IMR-90 (cell line): ENCODE measurements at regions not wholly inside any gene's neighbourhood (a gene's known extent, or its start where the extent isn't known, plus 50 kb on each side); places are given as distances from the start of the nearest gene placed in this dataset.

ENCODE experiments used
- ATAC-seq: fragments of 200-7000 bp; cut with Tn5 transposase; 2 replicates; pipeline ENCODE4 v1.9.1; 2020; ENCODE audit warnings: low read depth, mild to moderate bottlenecking, moderate library complexity
- BruUV-seq: library from RNA; stranded (reverse); fragments of 400-500 nt; replicated peaks from 2 replicates; lab custom pipeline; 2021; lab: Mats Ljungman, UMichigan
- CTCF ChIA-PET: fragments of 300-600 bp; formaldehyde crosslinking; extraction: SDS; loops from one replicate; lab custom pipeline; 2021; ENCODE audit warnings: antibody characterized with exemption; lab: Yijun Ruan, JAX
- POLR2A ChIA-PET: fragments of 300-600 bp; sonication (Branson Sonifier 250); formaldehyde crosslinking; loops from one replicate; lab custom pipeline; 2022; ENCODE audit warnings: antibody characterized with exemption; ENCODE audit not compliant: unreplicated experiment; lab: Charles Lee
- DNase-seq: peaks from one replicate; pipeline ENCODE4 v3.0.0; 2013
- H2AFZ ChIP-seq: replicated peaks from 2 replicates; pipeline ENCODE3; 2013; ENCODE audit warnings: low read length, mild to moderate bottlenecking; ENCODE audit not compliant: poor library complexity
- H2AK5ac ChIP-seq: 2 replicates; pipeline ENCODE4 v1.6.1; 2013; ENCODE audit warnings: low read depth, low read length, inconsistent platforms
- H2AK9ac ChIP-seq: replicated peaks from 2 replicates; pipeline ENCODE3; 2013; ENCODE audit warnings: mild to moderate bottlenecking, low read depth, low read length, moderate library complexity; ENCODE audit not compliant: poor library complexity
- H2BK120ac ChIP-seq: 2 replicates; pipeline ENCODE4 v1.6.1; 2013; ENCODE audit warnings: low read depth, low read length, inconsistent platforms
- H2BK15ac ChIP-seq: 3 replicates; pipeline ENCODE4 v1.6.1; 2013; ENCODE audit warnings: low read depth, low read length, inconsistent platforms
- H2BK20ac ChIP-seq: 2 replicates; pipeline ENCODE4 v1.6.1; 2013; ENCODE audit warnings: low read depth, mild to moderate bottlenecking, inconsistent platforms, low read length, moderate library complexity
- H2BK5ac ChIP-seq: 2 replicates; pipeline ENCODE4 v1.6.1; 2013; ENCODE audit warnings: mild to moderate bottlenecking, low read depth, low read length, inconsistent platforms; ENCODE audit not compliant: poor library complexity, severe bottlenecking
- H3K14ac ChIP-seq: replicated peaks from 2 replicates; pipeline ENCODE4 v1.6.1; 2013; ENCODE audit warnings: low read depth, low read length, inconsistent platforms
- H3K18ac ChIP-seq: 2 replicates; pipeline ENCODE4 v1.6.1; 2013; ENCODE audit warnings: low read depth, low read length, control low read depth
- H3K23ac ChIP-seq: 2 replicates; pipeline ENCODE4 v1.6.1; 2013; ENCODE audit warnings: low read depth, low read length, inconsistent platforms
- H3K27ac ChIP-seq: 2 replicates; pipeline ENCODE4 v1.5.1; 2013; ENCODE audit warnings: mild to moderate bottlenecking, control low read depth, low read length; ENCODE audit not compliant: insufficient read depth
- H3K27me3 ChIP-seq: 2 replicates; pipeline ENCODE4 v1.6.1; 2013; ENCODE audit warnings: low read length; ENCODE audit not compliant: control insufficient read depth, insufficient read depth
- H3K36me3 ChIP-seq: 2 replicates; pipeline ENCODE4 v1.6.1; 2013; ENCODE audit warnings: low read length, mixed read lengths; ENCODE audit not compliant: control insufficient read depth, insufficient read depth
- H3K4ac ChIP-seq: 2 replicates; pipeline ENCODE4 v1.6.1; 2013; ENCODE audit warnings: low read depth, low read length, inconsistent platforms
- H3K4me1 ChIP-seq: 2 replicates; pipeline ENCODE4 v1.6.1; 2013; ENCODE audit warnings: low read length, mixed read lengths; ENCODE audit not compliant: control insufficient read depth, insufficient read depth
- H3K4me2 ChIP-seq: 2 replicates; pipeline ENCODE4 v1.6.1; 2013; ENCODE audit warnings: low read depth, mild to moderate bottlenecking, control low read depth, low read length, moderate library complexity
- H3K4me3 ChIP-seq: 2 replicates; pipeline ENCODE4 v1.5.1; 2013; ENCODE audit warnings: low read depth, mild to moderate bottlenecking, control low read depth, low read length, moderate library complexity; ENCODE audit not compliant: insufficient read depth
- H3K56ac ChIP-seq: 2 replicates; pipeline ENCODE4 v1.6.1; 2013; ENCODE audit warnings: low read length, inconsistent platforms; ENCODE audit not compliant: insufficient read depth; ENCODE audit errors: extremely low read depth
- H3K79me1 ChIP-seq, 2 experiments: 2 replicates each; pipeline ENCODE4 v1.6.1; 2013; ENCODE audit warnings: low read length in 2 of 2, inconsistent platforms in 1 of 2, low read depth in 1 of 2
- H3K9ac ChIP-seq: 2 replicates; pipeline ENCODE4 v1.6.1; 2013; ENCODE audit warnings: low read depth, low read length, control low read depth
- H3K9me1 ChIP-seq: 2 replicates; pipeline ENCODE4 v1.6.1; 2013; ENCODE audit warnings: low read length, inconsistent platforms; ENCODE audit not compliant: insufficient read depth
- H3K9me3 ChIP-seq: 2 replicates; pipeline ENCODE4 v1.6.1; 2013; ENCODE audit warnings: low read length; ENCODE audit not compliant: control insufficient read depth, insufficient read depth
- H4K20me1 ChIP-seq: 2 replicates; pipeline ENCODE4 v1.6.1; 2013; ENCODE audit warnings: low read length, inconsistent platforms; ENCODE audit not compliant: insufficient read depth
- H4K5ac ChIP-seq: 2 replicates; pipeline ENCODE4 v1.6.1; 2013; ENCODE audit warnings: mild to moderate bottlenecking, low read depth, low read length, control low read depth
- H4K8ac ChIP-seq, 2 experiments: 2 replicates each; pipeline ENCODE4 v1.6.1; 2013; ENCODE audit warnings: low read depth in 2 of 2, low read length in 2 of 2, control low read depth in 1 of 2, inconsistent platforms in 1 of 2
- H4K91ac ChIP-seq: 2 replicates; pipeline ENCODE4 v1.6.1; 2013; ENCODE audit warnings: low read depth, low read length, inconsistent platforms; ENCODE audit not compliant: insufficient read depth
- CTCF ChIP-seq: conservative IDR thresholded peaks from 2 replicates; pipeline ENCODE4 v1.5.1; 2012; ENCODE audit warnings: mild to moderate bottlenecking, low read depth, low read length, improper control_type of control experiment
- WGBS, 2 experiments: methylation state at CpG; one replicate each; pipeline versions ENCODE4 v1.1.5 to v1.1.7; 2013; ENCODE audit warnings: missing lambda C conversion rate in 2 of 2; ENCODE audit not compliant: insufficient read length in 1 of 2; ENCODE audit errors: extremely low coverage in 2 of 2; 5-methylcytosine and 5-hydroxymethylcytosine counted together
- dilution Hi-C: fragments of 300-500 bp; cut with HindIII; formaldehyde crosslinking; loops from one replicate; pipeline ENCODE4 v1.14.3; 2018; ENCODE audit warnings: low sequenced_read_pairs; ENCODE audit not compliant: unreplicated experiment
- in situ Hi-C: fragments of 300-500 bp; cut with MboI; formaldehyde crosslinking; loops from 3 replicates; pipeline ENCODE4 v1.14.3; 2019; ENCODE audit warnings: low sequenced_read_pairs, inconsistent platforms, mixed read lengths
- intact Hi-C: fragments of 100-400 bp; cut with micrococcal nuclease; formaldehyde crosslinking; loops from 2 replicates; pipeline ENCODE4 v1.10.0; 2022

GRCh38 chr14:76940021-76940760 lies 88.3 kb downstream of the IRF2BPL start:
- Histone ChIP-seq H2BK20ac (0 out of 2 replicates have a peak overlapping the region, but pooled peaks have one; percentile 55), H3K14ac (0 out of 2 replicates have a peak overlapping the region, but pooled peaks have one; percentile 31), H3K27ac (no peak overlapping the region), H3K36me3 (no peaks in the 10 kb centered on the region), H2BK15ac (peak overlapping the region; percentile 79; the same call in 1 of the 3 replicates), H3K4me2 (no peak overlapping the region), H3K9ac (no peak overlapping the region), H3K9me3 (no peaks in the 10 kb centered on the region), H2AFZ (peak overlapping the region; percentile 69), H2AK9ac (no peak overlapping the region), H3K18ac (peak overlapping the region; percentile 9; the same call in 1 of the 2 replicates), H2BK5ac (no peak overlapping the region), H2AK5ac (peak overlapping the region; percentile 78; the same call in 1 of the 2 replicates), H3K23ac (no peak overlapping the region), H4K20me1 (no peaks in the 10 kb centered on the region), H3K4ac (peak overlapping the region; percentile 81), H4K5ac (peak overlapping the region; percentile 67; the same call in 1 of the 2 replicates), H3K4me3 (no peak overlapping the region), H3K79me1 (no peaks in the 10 kb centered on the region), H4K8ac (peak overlapping the region in 1 of 2 experiments; percentile 15; a peak in 1 of 4 replicates), H3K4me1 (peaks cover 32% of the 10 kb centered on the region), H3K9me1 (peaks cover 18% of the 10 kb centered on the region), H2BK120ac (peak overlapping the region; percentile 83), H4K91ac (no peak overlapping the region), H3K27me3 (no peaks in the 10 kb centered on the region), H3K56ac (no peak overlapping the region)
- CTCF ChIA-PET, result no interaction called here
- DNase-seq (no peak), ATAC-seq (no peak)
- intact Hi-C loops, result no loop called here
- in situ Hi-C loops, result no loop called here
- 32% methylated on average over 3 of the region's 8 CpGs; no CpG with 5 or more reads in 1 of the 2 experiments for WGBS, 2 experiments
- POLR2A ChIA-PET, result interaction anchor here (0.6 kb wide), 1 partner anchor 65 kb away, joined by 3 read pairs; no protein-coding TSS in a partner anchor
- BruUV-seq, result no TSS peak
- TF ChIP-seq CTCF, result no peak
- dilution Hi-C loops, result no loop called here
